HG03521 (cell line): ENCODE measurements at regions not wholly inside any gene's neighbourhood (a gene's known extent, or its start where the extent isn't known, plus 50 kb on each side); places are given as distances from the start of the nearest gene placed in this dataset.
"Not testable (repeated sequence)": the region's sequence is repeated elsewhere in the genome, so short reads cannot be mapped to it uniquely, and the experiment has no call there.

Experiments used
- ATAC-seq: cut with Tn5 transposase; IDR thresholded peaks from one replicate; pipeline ENCODE4 v1.9.1; 2021; ENCODE audit warnings: mild to moderate bottlenecking, moderate library complexity; ENCODE audit not compliant: unreplicated experiment

DNA sequence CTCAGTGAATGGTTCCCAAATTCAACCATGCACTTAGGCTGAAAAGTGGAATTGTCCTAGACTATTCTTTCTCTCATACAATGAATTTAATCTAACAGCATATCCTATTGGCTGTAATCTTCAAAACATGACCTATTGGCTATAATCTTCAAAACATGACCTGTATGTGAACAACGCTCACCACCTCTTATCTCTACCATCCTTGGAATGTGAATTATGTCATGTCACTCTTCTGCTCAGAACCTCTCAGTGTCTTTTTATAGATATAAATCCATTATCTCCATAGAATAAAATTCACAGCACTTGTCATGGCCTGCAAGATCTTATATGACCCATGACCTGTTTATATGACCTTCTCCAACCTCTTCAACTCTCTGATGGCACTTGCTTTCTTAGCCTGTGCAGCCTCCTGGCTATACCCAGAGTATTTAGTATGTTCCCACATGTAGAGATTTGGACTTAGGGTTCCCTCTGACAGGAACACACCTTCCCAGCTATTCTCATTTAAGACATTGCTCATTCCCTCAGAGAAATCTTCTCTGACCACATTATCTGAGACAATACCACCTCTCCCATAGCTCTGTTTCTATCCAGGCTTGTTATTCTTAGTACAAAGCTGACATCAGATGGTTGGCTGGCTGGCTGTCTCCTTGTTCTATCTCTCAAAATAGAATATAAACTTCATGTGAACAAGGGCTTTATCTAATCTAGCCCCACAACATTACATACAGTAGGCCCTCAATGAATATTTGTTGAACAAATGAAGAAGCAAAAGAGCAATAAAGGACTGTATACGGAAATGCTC, 275.0 kb upstream of the PREP start:
- ATAC-seq: no peak

DNA sequence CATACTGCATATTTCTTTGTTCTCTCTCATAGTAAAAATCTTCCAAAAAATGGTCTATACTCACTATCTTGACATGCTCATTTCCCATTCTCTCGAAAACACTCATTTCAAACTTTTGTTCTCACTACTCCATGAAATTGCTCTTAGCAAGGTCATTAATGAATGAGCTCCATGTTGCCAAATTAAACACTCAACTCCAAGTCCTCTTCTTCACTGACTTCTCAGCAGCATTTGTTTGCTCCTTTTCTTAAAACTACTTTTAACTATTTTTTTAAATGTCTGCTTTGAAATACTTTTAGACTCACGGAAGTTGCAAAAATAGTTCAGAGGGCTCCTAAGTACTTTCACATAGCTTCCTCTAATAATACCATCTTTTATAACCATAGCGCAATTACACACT, 274.0 kb upstream of the PREP start:
- ATAC-seq: no peak

DNA sequence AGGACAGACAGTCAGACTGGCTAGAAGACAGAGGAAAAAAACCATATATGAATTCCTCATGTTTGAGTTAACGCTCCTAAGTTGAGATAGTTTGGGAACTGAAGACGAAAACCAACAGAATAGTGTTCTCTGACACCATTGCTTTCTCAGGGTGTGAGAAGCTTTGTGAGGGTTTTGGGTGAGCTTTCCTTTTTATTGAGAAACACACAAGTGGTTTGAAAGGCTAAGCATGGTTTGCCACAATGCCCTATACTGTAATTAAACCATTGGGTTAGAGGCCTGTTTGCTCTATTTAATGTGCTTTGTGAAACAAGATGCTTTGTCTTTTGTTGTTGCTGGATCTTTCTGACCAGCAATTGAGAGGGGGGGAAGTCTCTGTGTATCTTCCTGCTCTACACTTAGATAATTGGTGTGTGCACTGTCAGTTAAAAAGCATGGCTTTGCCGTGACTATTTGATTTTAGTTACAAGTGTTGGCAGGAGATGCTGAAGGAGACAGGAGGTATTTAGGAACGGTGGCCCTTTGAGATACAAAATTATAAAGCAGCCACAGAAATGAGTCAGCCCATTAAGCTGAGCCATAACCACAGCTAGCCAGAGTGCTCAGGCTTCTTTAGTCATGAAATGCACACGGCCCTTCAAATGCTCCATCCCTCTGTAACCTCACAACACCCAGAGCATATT, 273.0 kb upstream of the PREP start:
- no peak for ATAC-seq

DNA sequence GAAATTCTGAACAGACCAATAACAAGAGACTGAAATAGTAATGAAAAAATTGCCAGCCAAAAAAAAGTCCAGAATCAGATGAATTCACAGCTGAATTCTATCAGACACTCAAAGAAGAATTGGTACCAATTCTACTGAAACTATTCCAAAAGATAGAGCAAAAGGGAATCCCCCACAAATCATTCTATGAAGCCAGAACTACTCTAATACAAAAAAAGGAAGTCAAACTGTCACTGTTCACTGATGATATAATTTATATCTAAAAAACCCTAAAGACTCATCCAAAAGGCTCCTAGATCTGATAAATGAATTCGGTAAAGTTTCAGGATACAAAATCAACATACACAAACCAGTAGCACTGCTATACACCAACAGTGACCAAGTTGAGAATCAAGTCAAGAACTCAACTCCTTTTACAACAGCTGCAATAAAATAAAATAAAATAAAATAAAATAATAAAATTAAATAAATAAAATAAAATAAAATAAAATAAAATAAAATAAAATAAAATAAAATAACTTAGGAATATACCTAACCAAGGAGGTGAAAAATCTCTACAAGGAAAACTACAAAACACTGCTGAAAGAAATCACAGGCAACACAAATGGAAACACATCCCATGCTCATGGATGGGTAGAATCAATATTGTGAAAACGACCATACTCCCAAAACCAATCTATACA, 270.1 kb upstream of the PREP start:
- not testable (repeated sequence) for ATAC-seq

DNA sequence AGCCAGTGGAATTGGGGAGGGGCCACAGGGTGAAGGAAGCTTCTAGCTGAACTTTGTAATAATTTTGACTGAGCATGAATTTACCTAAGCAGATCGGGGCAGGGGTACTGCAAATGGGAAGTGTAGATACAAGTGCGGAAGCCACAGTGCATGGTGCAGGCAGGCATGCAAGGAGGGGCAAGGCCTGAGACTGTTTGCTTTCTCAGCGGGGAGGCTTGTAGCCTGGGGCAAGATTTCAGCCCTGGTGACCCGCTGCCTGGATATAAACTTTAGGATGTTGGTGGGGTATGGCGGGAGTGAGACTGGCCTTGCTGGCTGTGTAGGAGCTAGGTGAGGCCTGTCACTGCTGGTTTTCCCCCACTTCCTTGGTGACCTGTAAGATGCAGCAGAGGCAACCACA, 266.4 kb upstream of the PREP start:
- no peak for ATAC-seq

DNA sequence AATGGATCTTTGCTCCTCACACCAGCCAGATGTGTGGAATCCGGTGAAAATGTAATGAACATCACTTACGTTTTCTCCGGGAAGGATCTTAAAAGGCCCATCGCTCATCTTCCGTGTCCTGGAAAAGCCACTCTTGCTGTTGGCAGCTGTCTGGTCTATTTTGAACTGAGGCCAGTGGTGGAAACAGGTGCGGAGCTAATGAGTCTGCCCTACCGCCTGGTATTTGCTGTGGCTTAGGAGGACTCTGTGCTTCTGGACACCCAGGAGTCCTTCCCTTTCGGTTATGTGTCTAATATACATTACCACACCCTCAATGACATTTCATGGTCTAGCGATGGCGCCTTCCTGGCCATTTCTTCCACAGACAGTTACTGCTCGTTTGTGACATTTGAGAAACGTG, 264.2 kb upstream of the PREP start:
- ATAC-seq: no peak

DNA sequence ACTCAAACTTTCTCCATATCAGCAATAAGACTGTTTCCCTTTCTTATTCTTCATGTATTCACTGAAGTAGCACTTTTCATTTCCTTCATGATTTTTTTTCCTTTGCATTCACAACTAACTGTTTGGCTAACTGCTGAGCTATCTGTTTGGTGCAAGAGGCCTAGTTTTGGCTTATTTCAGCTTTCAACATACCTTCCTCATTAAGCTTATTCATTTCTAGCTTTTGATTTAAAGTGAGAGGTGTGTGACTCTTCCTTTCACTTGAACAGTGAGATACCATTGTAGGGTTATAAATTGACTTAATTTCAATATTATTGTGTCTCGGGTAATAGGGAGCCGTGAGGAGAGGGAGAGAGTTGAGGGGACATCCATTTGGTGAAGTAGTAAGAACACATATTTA, 262.0 kb upstream of the PREP start:
- ATAC-seq: no peak

DNA sequence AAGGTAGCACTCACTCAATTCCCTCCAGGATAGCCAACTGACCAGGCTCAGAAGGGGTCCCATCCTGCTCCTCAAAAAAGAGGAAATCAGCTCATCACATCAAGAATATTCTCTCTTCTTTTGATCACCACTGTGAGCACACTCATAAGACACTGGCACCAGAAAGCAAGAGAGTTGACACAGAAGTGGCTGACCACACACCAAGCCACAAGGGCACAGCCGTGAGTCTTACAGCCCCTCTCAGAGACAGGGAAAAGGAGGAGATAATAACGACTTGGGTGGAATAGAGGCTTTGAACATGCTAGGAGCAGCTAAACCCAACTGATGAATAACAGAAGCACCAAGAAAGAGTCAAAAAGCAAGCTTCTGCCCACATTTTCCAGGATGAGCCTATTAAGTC, 249.1 kb upstream of the PREP start:
- no peak for ATAC-seq

DNA sequence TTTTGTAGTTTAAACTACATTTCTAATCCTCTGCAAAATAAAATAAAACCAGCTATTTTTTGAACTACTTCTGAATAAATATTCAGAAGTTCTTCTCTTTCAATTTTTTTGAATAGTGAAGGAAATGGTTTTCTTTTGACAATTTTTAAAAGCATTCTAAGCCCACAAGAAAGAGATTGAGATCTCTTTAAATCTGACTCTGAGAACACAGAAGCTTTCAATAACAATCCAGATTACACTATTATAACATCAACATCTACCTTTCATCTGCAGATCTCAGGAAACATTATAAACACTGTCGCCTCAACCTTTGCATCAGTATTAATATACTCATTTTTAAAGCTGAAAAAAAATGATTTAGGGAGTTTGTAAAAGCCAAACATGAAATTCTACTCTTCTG, 247.5 kb upstream of the PREP start:
- ATAC-seq: no peak

DNA sequence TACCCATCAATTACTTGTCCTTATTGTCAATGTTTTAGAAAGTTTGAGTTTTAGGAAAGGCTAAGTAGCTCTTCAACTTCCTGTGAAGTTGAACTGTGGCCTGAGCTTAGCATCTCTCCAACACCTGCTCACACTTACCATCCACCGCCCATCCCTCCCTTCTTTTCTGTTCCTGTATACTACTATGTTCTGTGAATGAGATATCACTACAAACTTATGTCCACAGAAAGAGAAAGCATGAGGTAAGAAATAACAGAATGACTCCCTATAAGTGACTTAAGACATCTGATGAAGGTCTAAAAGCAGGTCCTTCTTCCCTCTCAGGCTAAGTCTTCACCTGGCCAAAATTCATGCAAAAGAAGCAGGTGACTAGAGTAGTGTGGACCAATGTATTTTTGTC, 246.3 kb upstream of the PREP start:
- ATAC-seq: no peak

DNA sequence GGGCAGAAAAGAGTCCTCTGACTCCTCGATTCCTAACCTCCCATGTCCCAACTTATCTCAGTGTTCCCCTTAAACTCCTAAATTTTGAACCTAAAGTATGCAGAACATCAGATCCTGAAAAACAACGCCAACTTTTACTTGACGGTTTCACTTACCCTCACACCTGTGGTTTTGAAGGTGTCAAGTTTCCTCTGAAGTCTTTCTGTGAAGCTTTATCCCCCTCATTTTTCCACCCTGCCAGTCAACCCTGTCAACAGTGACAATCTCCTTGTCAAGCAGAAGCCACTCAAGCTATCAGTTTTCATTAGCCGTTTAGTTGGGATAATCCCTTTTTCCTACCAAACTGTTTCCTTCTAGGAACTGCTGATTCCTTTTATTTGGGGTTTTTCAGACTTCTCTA, 245.4 kb upstream of the PREP start:
- ATAC-seq: no peak

DNA sequence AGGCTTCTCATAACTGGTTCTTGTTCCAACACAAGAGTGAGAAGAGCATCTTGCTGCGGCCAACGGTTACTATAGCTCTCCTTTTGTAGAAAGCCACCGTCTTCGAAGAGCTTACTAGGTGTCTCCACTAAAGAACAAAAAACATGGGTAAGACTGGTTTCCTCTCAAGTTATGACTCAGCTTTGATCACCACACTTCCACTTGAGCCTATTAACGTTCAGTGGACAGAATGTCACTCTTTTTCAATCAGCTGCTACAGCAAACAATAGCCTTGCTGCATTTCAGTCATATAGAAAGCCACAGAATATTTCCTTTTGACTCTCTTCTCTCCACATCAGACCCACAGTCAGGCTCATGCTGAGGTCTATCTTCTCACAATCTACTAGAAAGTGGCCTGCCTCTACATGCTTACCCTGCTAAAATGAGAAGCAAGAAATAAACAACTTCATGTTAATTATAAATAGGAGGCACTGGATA, 243.5 kb upstream of the PREP start:
- ATAC-seq: peak; percentile 82

DNA sequence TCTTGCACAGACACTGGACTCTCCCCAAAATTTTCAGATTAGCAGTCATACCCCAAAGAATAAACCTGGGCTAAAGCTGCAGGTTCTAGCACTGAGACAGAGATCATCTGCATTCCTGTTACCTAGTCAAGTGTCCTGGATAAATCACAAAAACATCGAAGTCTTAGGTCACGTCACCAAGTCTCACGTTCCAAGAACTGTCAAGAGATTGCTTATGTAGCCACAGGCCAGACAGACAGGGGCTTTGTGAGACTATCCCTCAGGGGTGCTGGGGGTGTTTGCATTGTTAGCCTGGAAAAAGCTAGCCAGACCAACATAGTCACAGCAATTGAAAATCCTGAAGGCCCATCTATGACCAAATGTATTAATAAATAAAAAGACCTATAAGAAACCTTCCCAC, 243.1 kb upstream of the PREP start:
- ATAC-seq: no peak

DNA sequence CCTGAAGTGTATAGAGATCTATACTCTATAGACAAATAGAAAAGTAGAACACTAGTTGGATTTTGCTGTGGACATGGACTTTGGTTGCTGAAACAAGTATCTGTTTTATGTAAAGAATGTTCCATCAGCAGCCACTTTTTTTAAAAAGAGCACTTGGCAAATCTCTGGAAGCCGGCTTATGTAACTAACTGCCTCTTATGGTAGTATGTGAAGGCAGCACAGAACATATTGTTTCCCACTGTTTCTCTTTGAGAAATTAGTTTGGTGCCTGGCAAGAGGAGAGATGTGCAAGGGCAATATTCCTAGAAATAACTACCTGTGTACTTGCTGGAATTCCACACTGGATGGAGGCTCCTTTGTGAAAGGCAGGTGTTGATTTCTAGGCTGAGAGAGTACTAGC, 242.3 kb upstream of the PREP start:
- no peak for ATAC-seq

DNA sequence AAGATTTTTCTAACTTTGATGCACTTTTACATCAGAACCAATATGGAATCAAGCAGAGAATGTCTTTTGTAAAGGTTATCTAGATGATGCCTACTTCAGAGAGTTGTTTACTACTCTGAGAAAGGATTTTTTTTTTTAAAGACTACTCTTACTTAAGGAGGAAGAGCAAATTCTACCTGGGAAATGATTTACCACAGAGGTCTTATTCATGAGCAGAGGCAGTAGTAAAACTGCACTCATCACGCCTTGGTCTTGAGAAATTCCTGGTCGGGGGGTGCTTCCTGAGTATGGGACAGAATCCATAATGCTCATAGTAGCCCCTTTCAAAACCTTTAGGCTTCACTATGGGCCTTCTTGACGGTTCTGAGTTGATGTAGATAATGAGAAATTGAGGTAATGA, 241.8 kb upstream of the PREP start:
- ATAC-seq: no peak

DNA sequence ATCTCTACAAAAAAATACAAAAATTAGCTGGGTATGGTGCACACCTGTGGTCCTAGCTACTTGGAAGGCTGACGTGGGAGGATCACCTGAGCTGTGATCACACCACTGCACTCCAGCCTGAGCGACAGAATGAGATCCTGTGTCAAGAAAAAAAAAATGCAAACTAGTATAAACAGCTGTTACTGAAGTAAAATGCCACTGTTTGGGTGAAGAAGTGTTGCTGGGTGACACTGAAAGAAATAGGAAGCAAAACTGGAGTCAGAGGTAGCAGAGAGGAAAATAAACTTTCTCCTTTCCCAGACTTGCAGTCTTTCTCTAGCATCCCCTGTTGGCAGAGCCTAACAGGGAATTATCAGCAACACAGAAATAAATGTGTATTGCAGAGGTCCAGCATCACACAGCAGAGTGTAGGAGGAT, 241.2 kb upstream of the PREP start:
- ATAC-seq: no peak

DNA sequence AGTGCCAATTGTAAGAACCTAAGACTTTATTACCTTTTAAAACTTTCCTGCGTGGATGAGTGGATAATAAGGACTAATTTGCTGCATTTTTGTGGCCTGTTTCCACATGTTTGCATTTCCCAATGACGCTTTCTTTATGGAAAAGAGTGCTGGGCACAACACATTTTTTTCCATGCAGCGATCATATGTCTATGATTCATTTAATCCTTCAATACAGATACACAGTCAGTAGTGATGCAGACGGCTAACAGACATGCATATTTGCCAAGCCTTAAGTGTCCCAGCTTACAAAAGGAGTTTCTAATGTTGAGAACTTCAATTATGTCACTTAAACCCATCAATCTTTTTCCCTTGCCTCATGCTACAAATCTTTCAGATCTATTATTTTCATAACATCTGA, 239.8 kb upstream of the PREP start:
- no peak for ATAC-seq

DNA sequence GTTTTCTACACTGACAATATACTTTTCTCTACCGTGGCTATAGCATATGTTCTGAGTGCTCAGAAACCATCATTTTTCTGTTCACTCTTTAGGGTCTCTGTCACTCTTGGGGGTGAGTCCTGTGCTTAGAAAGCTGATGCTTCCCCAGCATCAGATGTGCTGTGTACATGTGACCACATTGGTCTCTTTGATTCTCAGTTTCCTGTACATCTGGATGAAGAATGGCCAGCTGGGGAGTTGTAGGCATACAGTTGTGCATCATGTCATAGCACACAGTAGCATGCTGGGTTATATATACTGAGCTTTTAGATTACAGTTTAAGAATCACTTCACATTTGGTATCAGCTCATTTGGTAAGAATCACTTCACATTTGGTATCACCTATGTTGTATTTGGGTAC, 238.6 kb upstream of the PREP start:
- no peak for ATAC-seq

DNA sequence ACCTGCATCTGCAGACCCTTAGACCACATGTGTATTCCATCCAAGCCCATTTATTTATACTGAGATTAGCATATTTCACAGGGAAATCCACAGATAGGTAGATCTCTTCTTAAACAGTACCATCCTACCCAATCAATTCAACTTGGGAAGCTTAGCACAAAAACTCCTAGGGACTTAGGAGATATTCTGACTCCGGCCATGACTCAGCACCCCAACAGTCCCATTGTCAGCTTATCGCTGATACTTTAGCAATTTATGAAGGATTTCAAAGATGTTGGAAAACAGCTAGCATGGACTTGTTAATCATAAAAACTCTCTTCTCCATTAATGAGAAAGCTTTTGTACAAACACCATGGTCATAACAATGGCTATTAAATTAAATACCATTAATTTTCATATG, 236.2 kb upstream of the PREP start:
- no peak for ATAC-seq

DNA sequence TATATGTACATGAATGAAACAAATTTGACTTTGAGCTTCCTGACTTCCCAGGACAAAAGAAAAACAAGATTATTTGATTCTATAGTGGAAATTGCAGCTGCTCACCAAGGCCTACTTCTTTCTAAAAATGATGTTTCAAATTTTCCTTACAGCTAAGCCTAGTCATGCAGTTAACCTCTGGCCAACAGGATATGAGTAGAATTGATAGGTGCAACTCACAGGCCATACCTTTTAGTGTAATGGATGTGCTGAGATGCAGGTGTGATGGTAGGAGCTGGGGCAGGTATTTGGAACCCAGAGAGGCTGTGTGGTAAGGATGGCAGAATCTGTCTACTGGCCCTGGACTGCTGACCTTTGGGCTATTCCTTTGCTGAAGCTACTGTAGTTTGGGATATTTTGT, 230.9 kb upstream of the PREP start:
- ATAC-seq: no peak

DNA sequence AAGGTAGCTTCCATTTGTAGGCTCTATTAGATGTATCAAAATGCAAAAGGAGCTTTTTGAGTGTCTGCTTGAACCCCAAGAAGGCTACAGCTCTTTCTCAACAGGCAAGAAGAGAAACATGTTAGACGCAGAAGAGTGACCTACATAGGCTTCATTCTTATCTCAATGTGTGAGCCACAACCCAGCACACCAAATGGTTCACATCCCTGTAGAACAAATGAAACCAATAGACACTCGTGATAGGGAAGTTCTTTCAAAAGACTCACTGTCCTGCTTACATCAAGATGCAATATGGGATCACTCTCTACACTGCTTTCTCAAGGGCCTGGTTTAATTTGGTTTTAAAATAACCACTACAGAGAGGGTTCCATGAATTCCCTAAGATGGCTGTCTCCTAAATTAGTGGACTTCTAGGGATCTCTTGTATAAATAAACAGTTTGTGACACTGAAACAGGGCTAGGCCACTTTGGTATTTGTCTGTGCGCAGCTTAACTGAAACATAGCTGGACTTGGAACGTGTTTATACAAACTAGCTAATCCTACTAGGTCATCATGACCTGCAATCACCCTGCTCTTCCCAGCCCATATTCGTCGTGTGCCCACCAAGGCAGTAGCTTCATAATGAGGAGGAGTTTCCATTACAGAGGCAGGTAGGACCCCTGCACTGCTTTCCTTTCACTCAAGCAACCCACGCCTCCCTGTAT, 225.4 kb upstream of the PREP start:
- ATAC-seq: no peak
